ENCODE measurements at regions not wholly inside any gene's neighbourhood (a gene's known extent, or its start where the extent isn't known, plus 50 kb on each side); places are given as distances from the start of the nearest gene placed in this dataset.

DNA sequence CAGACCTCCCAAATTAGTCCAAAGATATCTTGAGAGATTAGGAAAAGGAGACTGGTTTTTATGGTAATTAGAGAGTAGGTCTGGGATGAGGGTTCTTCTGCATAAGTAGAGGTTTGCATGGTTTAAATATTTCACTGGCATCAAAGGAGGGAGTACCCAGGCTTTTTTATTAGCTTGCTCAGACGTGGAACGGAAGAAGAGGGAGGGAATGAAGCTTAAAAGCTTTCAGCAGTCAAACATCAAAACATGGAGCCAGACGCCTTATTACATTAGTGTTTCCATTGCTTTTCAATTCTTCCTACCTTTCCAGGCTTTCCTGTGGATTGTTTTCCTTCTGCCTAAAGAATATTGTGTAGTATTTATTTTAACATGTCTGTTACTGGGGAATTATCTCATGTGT is 342.1 kb upstream of the SOX2 start:
- TF ChIP-seq, protein P1, sequence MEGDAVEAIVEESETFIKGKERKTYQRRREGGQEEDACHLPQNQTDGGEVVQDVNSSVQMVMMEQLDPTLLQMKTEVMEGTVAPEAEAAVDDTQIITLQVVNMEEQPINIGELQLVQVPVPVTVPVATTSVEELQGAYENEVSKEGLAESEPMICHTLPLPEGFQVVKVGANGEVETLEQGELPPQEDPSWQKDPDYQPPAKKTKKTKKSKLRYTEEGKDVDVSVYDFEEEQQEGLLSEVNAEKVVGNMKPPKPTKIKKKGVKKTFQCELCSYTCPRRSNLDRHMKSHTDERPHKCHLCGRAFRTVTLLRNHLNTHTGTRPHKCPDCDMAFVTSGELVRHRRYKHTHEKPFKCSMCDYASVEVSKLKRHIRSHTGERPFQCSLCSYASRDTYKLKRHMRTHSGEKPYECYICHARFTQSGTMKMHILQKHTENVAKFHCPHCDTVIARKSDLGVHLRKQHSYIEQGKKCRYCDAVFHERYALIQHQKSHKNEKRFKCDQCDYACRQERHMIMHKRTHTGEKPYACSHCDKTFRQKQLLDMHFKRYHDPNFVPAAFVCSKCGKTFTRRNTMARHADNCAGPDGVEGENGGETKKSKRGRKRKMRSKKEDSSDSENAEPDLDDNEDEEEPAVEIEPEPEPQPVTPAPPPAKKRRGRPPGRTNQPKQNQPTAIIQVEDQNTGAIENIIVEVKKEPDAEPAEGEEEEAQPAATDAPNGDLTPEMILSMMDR (IDR thresholded peaks at IDR 0.05; ENCODE audit: low read depth, low read length, poor library complexity, severe bottlenecking): no peak
- no peak for TF ChIP-seq EZH2phosphoT487 (IDR thresholded peaks at IDR 0.05; ENCODE audit: borderline replicate concordance, low read length)
